ENCODE measurements at regions not wholly inside any gene's neighbourhood (a gene's known extent, or its start where the extent isn't known, plus 50 kb on each side); places are given as distances from the start of the nearest gene placed in this dataset.

DNA sequence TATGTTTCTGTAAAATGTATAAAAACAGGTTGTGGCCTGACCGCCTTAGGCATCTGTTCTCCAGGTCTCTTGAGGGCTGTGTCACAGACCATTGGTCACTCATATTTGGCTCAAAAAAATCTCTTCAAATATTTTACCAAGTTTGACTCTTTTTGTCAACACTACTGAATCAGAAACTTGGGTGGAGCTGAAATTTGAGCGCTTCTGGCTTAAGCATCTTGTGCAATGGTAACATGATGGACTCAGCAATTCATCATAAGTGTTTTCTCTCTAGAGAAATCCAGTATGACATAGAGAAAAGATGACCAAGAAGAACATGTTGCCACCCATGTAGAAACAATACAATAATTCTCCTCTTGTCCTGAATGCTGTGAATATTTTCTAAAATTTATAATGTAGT is 387.9 kb downstream of the MAT2B start:
- TF ChIP-seq TCF4 (CRISPR knock-in tag; IDR thresholded peaks at IDR 0.05; ENCODE audit: borderline replicate concordance) (no peak), ZFP3 (CRISPR knock-in tag; IDR thresholded peaks at IDR 0.05) (no peak), ARNTL (CRISPR knock-in tag; IDR thresholded peaks at IDR 0.05; ENCODE audit: borderline replicate concordance, low read depth) (no peak), PPARA (CRISPR knock-in tag; IDR thresholded peaks at IDR 0.05; ENCODE audit: borderline replicate concordance) (no peak), ESRRG (CRISPR knock-in tag; IDR thresholded peaks at IDR 0.05) (no peak), ZNF70 (CRISPR knock-in tag; IDR thresholded peaks at IDR 0.05) (no peak), SNAI2 (CRISPR knock-in tag; IDR thresholded peaks at IDR 0.05) (no peak), ISL1 (CRISPR knock-in tag; IDR thresholded peaks at IDR 0.05) (no peak), ZC3H10 (CRISPR knock-in tag; IDR thresholded peaks at IDR 0.05) (no peak), CSDC2 (CRISPR knock-in tag; IDR thresholded peaks at IDR 0.05) (no peak)
- TF ChIP-seq, protein P1, sequence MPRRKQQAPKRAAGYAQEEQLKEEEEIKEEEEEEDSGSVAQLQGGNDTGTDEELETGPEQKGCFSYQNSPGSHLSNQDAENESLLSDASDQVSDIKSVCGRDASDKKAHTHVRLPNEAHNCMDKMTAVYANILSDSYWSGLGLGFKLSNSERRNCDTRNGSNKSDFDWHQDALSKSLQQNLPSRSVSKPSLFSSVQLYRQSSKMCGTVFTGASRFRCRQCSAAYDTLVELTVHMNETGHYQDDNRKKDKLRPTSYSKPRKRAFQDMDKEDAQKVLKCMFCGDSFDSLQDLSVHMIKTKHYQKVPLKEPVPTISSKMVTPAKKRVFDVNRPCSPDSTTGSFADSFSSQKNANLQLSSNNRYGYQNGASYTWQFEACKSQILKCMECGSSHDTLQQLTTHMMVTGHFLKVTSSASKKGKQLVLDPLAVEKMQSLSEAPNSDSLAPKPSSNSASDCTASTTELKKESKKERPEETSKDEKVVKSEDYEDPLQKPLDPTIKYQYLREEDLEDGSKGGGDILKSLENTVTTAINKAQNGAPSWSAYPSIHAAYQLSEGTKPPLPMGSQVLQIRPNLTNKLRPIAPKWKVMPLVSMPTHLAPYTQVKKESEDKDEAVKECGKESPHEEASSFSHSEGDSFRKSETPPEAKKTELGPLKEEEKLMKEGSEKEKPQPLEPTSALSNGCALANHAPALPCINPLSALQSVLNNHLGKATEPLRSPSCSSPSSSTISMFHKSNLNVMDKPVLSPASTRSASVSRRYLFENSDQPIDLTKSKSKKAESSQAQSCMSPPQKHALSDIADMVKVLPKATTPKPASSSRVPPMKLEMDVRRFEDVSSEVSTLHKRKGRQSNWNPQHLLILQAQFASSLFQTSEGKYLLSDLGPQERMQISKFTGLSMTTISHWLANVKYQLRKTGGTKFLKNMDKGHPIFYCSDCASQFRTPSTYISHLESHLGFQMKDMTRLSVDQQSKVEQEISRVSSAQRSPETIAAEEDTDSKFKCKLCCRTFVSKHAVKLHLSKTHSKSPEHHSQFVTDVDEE (CRISPR knock-in tag; IDR thresholded peaks at IDR 0.05), result no peak
- TF ChIP-seq, protein P2, sequence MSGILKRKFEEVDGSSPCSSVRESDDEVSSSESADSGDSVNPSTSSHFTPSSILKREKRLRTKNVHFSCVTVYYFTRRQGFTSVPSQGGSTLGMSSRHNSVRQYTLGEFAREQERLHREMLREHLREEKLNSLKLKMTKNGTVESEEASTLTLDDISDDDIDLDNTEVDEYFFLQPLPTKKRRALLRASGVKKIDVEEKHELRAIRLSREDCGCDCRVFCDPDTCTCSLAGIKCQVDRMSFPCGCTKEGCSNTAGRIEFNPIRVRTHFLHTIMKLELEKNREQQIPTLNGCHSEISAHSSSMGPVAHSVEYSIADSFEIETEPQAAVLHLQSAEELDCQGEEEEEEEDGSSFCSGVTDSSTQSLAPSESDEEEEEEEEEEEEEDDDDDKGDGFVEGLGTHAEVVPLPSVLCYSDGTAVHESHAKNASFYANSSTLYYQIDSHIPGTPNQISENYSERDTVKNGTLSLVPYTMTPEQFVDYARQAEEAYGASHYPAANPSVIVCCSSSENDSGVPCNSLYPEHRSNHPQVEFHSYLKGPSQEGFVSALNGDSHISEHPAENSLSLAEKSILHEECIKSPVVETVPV (CRISPR knock-in tag; IDR thresholded peaks at IDR 0.05), result no peak

Data from SK-N-SH treated with all-trans-retinoic acid at 6 μM for 48 hours (cell line).